Astrocyte (in vitro differentiated cells and primary cell): ENCODE measurements at regions not wholly inside any gene's neighbourhood (a gene's known extent, or its start where the extent isn't known, plus 50 kb on each side); places are given as distances from the start of the nearest gene placed in this dataset.

Source experiments
- EZH2 ChIP-seq: IDR thresholded peaks from 2 replicates; pipeline ENCODE4 v1.6.1; 2012; ENCODE audit warnings: mild to moderate bottlenecking, low read length, inconsistent platforms; ENCODE audit not compliant: insufficient read depth
- TF ChIP-seq, protein P1 (sequence below): IDR thresholded peaks from 2 replicates; pipeline ENCODE4 v1.5.1; 2011; ENCODE audit warnings: low read depth, mild to moderate bottlenecking, inconsistent platforms, low read length, moderate library complexity; ENCODE audit not compliant: insufficient read depth

DNA sequence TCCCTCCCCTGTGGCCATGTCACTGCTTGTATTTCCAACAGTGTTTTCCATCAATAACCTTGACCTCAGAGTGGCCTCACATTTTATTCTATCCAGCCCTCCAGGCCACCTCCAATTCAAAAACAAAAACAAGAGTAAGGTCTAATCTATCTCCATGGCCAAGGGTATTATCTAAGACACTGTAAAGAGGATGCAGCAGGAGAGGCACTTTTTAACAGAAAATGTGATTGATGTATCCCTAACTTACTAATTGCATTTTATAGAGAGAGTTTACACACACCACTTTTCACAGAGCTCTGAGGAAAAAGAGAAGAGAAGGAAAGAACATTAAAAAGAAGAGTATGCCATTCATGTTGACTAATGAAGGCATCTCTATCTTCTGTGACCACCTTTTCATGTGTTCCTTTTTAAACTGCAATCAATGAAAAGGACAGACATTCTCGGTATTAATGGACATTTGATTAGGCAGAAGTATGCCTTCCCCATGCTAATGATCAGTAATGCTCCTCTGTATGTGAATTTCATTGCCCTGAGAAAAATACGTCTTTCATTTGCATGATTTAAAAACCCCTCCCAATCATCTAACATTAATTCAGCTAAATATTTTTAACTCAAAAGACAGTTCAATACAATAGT is 653.3 kb upstream of the POU3F3 start:
- TF ChIP-seq, protein P1, sequence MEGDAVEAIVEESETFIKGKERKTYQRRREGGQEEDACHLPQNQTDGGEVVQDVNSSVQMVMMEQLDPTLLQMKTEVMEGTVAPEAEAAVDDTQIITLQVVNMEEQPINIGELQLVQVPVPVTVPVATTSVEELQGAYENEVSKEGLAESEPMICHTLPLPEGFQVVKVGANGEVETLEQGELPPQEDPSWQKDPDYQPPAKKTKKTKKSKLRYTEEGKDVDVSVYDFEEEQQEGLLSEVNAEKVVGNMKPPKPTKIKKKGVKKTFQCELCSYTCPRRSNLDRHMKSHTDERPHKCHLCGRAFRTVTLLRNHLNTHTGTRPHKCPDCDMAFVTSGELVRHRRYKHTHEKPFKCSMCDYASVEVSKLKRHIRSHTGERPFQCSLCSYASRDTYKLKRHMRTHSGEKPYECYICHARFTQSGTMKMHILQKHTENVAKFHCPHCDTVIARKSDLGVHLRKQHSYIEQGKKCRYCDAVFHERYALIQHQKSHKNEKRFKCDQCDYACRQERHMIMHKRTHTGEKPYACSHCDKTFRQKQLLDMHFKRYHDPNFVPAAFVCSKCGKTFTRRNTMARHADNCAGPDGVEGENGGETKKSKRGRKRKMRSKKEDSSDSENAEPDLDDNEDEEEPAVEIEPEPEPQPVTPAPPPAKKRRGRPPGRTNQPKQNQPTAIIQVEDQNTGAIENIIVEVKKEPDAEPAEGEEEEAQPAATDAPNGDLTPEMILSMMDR, result no peak
- no peak for TF ChIP-seq EZH2
